Stomach (tissue), 4 donors: ENCODE measurements at regions not wholly inside any gene's neighbourhood (a gene's known extent, or its start where the extent isn't known, plus 50 kb on each side); places are given as distances from the start of the nearest gene placed in this dataset.

Experiments used
- CTCF ChIP-seq, 7 experiments: fragments of 450-650 bp in 4 of 7; fragments of 200-600 bp in 3 of 7; sonication (generic) in 3 of 7; IDR thresholded peaks; one replicate each; pipeline ENCODE4 v1.5.1; 2016 to 2019; ENCODE audit warnings: antibody characterized with exemption in 7 of 7, control low read depth in 2 of 7, mild to moderate bottlenecking in 1 of 7
- EP300 ChIP-seq: sonication (generic); formaldehyde crosslinking; IDR thresholded peaks from one replicate; pipeline ENCODE4 v1.6.1; 2017; ENCODE audit warnings: antibody characterized with exemption
- POLR2A ChIP-seq, 4 donors: fragments of 450-650 bp; IDR thresholded peaks; one replicate each; pipeline ENCODE4 v1.6.1; 2016; ENCODE audit warnings: antibody characterized with exemption in 4 of 4, control low read depth in 2 of 4, mild to moderate bottlenecking in 1 of 4, moderate library complexity in 1 of 4
- POLR2AphosphoS5 ChIP-seq, 3 donors: sonication (generic); formaldehyde crosslinking; IDR thresholded peaks; one replicate each; pipeline ENCODE4 v1.6.1; 2016; ENCODE audit warnings: antibody characterized with exemption in 3 of 3

GRCh38 chr4:38560340-38560739 is 103.7 kb upstream of the KLF3 start:
- TF ChIP-seq CTCF (IDR thresholded peaks at IDR 0.05) (no peak), POLR2A (IDR thresholded peaks at IDR 0.05) (no peak), POLR2AphosphoS5 (IDR thresholded peaks at IDR 0.05) (no peak), EP300 (no peak)
